Stimulated activated CD4-positive, alpha-beta T cell treated with anti-CD3 and anti-CD28 coated beads, Interleukin-4, amount 100 ng/mL, for 1 hour (primary cell): ENCODE measurements at regions not wholly inside any gene's neighbourhood (a gene's known extent, or its start where the extent isn't known, plus 50 kb on each side); places are given as distances from the start of the nearest gene placed in this dataset.
A peak's percentile ranks its signal among the peaks of the same experiment; 100 is the strongest.

Experiments
- DNase-seq: peaks from one replicate; pipeline ENCODE4 v3.0.0-alpha.2; 2020

GRCh38 chr14:32254952-32255679, 52.0 kb upstream of the RNU6-8 start:
- DNase-seq, result peak; percentile 41

- DNase-seq, result no peak
These were observed 52.7 kb upstream of the RNU6-8 start for GRCh38 chr14:32255789-32256188.

GRCh38 chr14:32256576-32256975, 53.5 kb upstream of the RNU6-8 start:
- DNase-seq, result no peak

- no peak for DNase-seq
These were observed 55.4 kb upstream of the RNU6-8 start for GRCh38 chr14:32258336-32258993.

- no peak for DNase-seq
These were observed 56.4 kb upstream of the RNU6-8 start for GRCh38 chr14:32259368-32260013.

GRCh38 chr14:32263939-32264567, 61.0 kb upstream of the RNU6-8 start:
- DNase-seq, result no peak

- no peak for DNase-seq
These were observed 62.5 kb upstream of the RNU6-8 start for GRCh38 chr14:32265584-32265983.

- no peak for DNase-seq
These were observed 51.1 kb upstream of the AKAP6 start for GRCh38 chr14:32277998-32278397.
